HEK293 (cell line): ENCODE measurements at regions not wholly inside any gene's neighbourhood (a gene's known extent, or its start where the extent isn't known, plus 50 kb on each side); places are given as distances from the start of the nearest gene placed in this dataset.

ENCODE experiments used
- CTCF ChIA-PET: fragments of 350-600 bp; formaldehyde crosslinking; extraction: SDS; loops from one replicate; lab custom pipeline; 2021; ENCODE audit warnings: antibody characterized with exemption; lab: Yijun Ruan, JAX
- POLR2A ChIA-PET: fragments of 300-600 bp; formaldehyde crosslinking; extraction: SDS; loops from one replicate; lab custom pipeline; 2020; ENCODE audit warnings: antibody characterized with exemption, inconsistent platforms; lab: Yijun Ruan, JAX
- H3K27ac ChIP-seq: fragments of 200-500 bp; sonication (Bioruptor generic); 2 replicates; pipeline ENCODE4 v1.5.1; 2014; ENCODE audit warnings: low read depth, low read length, control low read depth, inconsistent platforms; ENCODE audit errors: extremely low read depth
- H3K36me3 ChIP-seq, 2 experiments: fragments of 200-500 bp in 1 of 2; sonication (Bioruptor generic) in 1 of 2; 1 replicate in 1 of 2; 2 replicates in 1 of 2; pipeline ENCODE4 v1.5.1; 2014 to 2017; ENCODE audit warnings: inconsistent platforms in 2 of 2, low read length in 2 of 2; ENCODE audit not compliant: control insufficient read depth in 2 of 2, insufficient read depth in 1 of 2
- H3K4me1 ChIP-seq: fragments of 200-500 bp; sonication (Bioruptor generic); 2 replicates; pipeline ENCODE4 v1.5.1; 2014; ENCODE audit warnings: mild to moderate bottlenecking, low read length, inconsistent platforms; ENCODE audit not compliant: control insufficient read depth, insufficient read depth
- H3K4me3 ChIP-seq: 2 replicates; pipeline ENCODE4 v1.5.1; 2011; ENCODE audit warnings: low read depth, mild to moderate bottlenecking, control low read depth, low read length, moderate library complexity
- H3K9me3 ChIP-seq: fragments of 200-500 bp; sonication (Bioruptor generic); 2 replicates; pipeline ENCODE4 v1.5.1; 2014; ENCODE audit warnings: low read depth, low read length, inconsistent platforms; ENCODE audit not compliant: control insufficient read depth, insufficient read depth
- ATF2 ChIP-seq: fragments of 450-650 bp; formaldehyde crosslinking; IDR thresholded peaks from 2 replicates; pipeline ENCODE4 v1.5.1; 2016; ENCODE audit warnings: missing biosample characterization, missing genetic modification characterization, low read depth
- ELK4 ChIP-seq: IDR thresholded peaks from 2 replicates; pipeline ENCODE4 v1.6.1; 2011; ENCODE audit warnings: mild to moderate bottlenecking, low read depth, low read length, borderline replicate concordance
- GLI2 ChIP-seq: fragments of 450-650 bp; formaldehyde crosslinking; IDR thresholded peaks from 2 replicates; pipeline ENCODE4; 2017; ENCODE audit warnings: missing biosample characterization, missing genetic modification characterization, low read depth, borderline replicate concordance
- HIC1 ChIP-seq: fragments of 450-650 bp; formaldehyde crosslinking; IDR thresholded peaks from 2 replicates; pipeline ENCODE4 v1.5.1; 2016; ENCODE audit warnings: missing biosample characterization, missing genetic modification characterization
- HOXA7 ChIP-seq: sonication (generic); formaldehyde crosslinking; IDR thresholded peaks from 2 replicates; pipeline ENCODE4 v1.8.1; 2022; ENCODE audit warnings: missing genetic modification reagents, borderline replicate concordance
- PRDM2 ChIP-seq: fragments of 450-650 bp; formaldehyde crosslinking; IDR thresholded peaks from 2 replicates; pipeline ENCODE4 v1.5.1; 2016; ENCODE audit warnings: missing biosample characterization, missing genetic modification characterization, borderline replicate concordance
- SP3 ChIP-seq: fragments of 450-650 bp; formaldehyde crosslinking; IDR thresholded peaks from 2 replicates; pipeline ENCODE4 v1.5.1; 2016; ENCODE audit warnings: missing biosample characterization, missing genetic modification characterization
- YY2 ChIP-seq: fragments of 450-650 bp; formaldehyde crosslinking; IDR thresholded peaks from 2 replicates; pipeline ENCODE4 v1.5.1; 2016; ENCODE audit warnings: missing biosample characterization, missing genetic modification characterization
- ZEB2 ChIP-seq: fragments of 450-650 bp; formaldehyde crosslinking; IDR thresholded peaks from 2 replicates; pipeline ENCODE4 v1.5.1; 2016; ENCODE audit warnings: missing biosample characterization, missing genetic modification characterization
- ZFHX2 ChIP-seq: fragments of 450-650 bp; formaldehyde crosslinking; conservative IDR thresholded peaks from 2 replicates; pipeline ENCODE4 v1.5.1; 2016; ENCODE audit warnings: missing biosample characterization, missing genetic modification characterization
- ZFP37 ChIP-seq: fragments of 450-650 bp; formaldehyde crosslinking; IDR thresholded peaks from 2 replicates; pipeline ENCODE4 v1.5.1; 2016; ENCODE audit warnings: missing biosample characterization, missing genetic modification characterization
- ZNF169 ChIP-seq: fragments of 450-650 bp; formaldehyde crosslinking; IDR thresholded peaks from 2 replicates; pipeline ENCODE4 v1.5.1; 2016; ENCODE audit warnings: missing biosample characterization, missing genetic modification characterization
- ZNF202 ChIP-seq: fragments of 450-650 bp; formaldehyde crosslinking; IDR thresholded peaks from 2 replicates; pipeline ENCODE4 v1.5.1; 2016; ENCODE audit warnings: missing biosample characterization, missing genetic modification characterization, borderline replicate concordance
- ZNF239 ChIP-seq: fragments of 450-650 bp; formaldehyde crosslinking; IDR thresholded peaks from 2 replicates; pipeline ENCODE4 v1.5.1; 2016; ENCODE audit warnings: missing biosample characterization, missing genetic modification characterization
- ZNF26 ChIP-seq: fragments of 450-650 bp; formaldehyde crosslinking; IDR thresholded peaks from 2 replicates; pipeline ENCODE4 v1.5.1; 2016; ENCODE audit warnings: missing biosample characterization, missing genetic modification characterization
- ZNF311 ChIP-seq: fragments of 450-650 bp; formaldehyde crosslinking; IDR thresholded peaks from 2 replicates; pipeline ENCODE4 v1.5.1; 2017; ENCODE audit warnings: missing biosample characterization, missing genetic modification characterization, borderline replicate concordance
- ZNF501 ChIP-seq: fragments of 450-650 bp; formaldehyde crosslinking; IDR thresholded peaks from 2 replicates; pipeline ENCODE4 v1.5.1; 2016; ENCODE audit warnings: missing biosample characterization, missing genetic modification characterization
- ZNF514 ChIP-seq: fragments of 450-650 bp; formaldehyde crosslinking; IDR thresholded peaks from 2 replicates; pipeline ENCODE4 v1.5.1; 2016; ENCODE audit warnings: missing biosample characterization, missing genetic modification characterization
- ZNF560 ChIP-seq: fragments of 450-650 bp; formaldehyde crosslinking; IDR thresholded peaks from 2 replicates; pipeline ENCODE4 v1.5.1; 2017; ENCODE audit warnings: missing biosample characterization, missing genetic modification characterization, borderline replicate concordance
- ZNF658 ChIP-seq: fragments of 450-650 bp; formaldehyde crosslinking; IDR thresholded peaks from 2 replicates; pipeline ENCODE4; 2016; ENCODE audit warnings: missing biosample characterization, missing genetic modification characterization
- ZNF677 ChIP-seq: fragments of 450-650 bp; IDR thresholded peaks from 2 replicates; pipeline ENCODE4 v1.5.0; 2018; ENCODE audit warnings: missing biosample characterization, mild to moderate bottlenecking, missing genetic modification characterization, moderate library complexity
- ZNF747 ChIP-seq: fragments of 450-650 bp; formaldehyde crosslinking; IDR thresholded peaks from 2 replicates; pipeline ENCODE4 v1.5.1; 2016; ENCODE audit warnings: missing biosample characterization, missing genetic modification characterization
- ZSCAN4 ChIP-seq: fragments of 450-650 bp; formaldehyde crosslinking; IDR thresholded peaks from 2 replicates; pipeline ENCODE4 v1.5.1; 2017; ENCODE audit warnings: missing biosample characterization, missing genetic modification characterization

GRCh38 chr3:103863381-103863780 is 1428.6 kb downstream of the ZPLD1 start:
- ChIA-PET POLR2A (no interaction called here), CTCF (no interaction called here)
- Histone ChIP-seq H3K4me1 (no peaks in the 10 kb centered on the region), H3K36me3 (no peaks in the 10 kb centered on the region), H3K27ac (no peak overlapping the region), H3K4me3 (no peak overlapping the region), H3K9me3 (no peaks in the 10 kb centered on the region)
- no peak for TF ChIP-seq ELK4
- no peak for TF ChIP-seq ZNF169 (tag by site-specific recombination)
- TF ChIP-seq ZNF311 (tag by site-specific recombination), result no peak
- TF ChIP-seq ZFP37 (tag by site-specific recombination), result no peak
- no peak for TF ChIP-seq YY2 (tag by site-specific recombination)
- no peak for TF ChIP-seq ZFHX2 (tag by site-specific recombination)
- no peak for TF ChIP-seq GLI2 (tag by site-specific recombination)
- no peak for TF ChIP-seq ZNF26
- no peak for TF ChIP-seq ZEB2 (tag by site-specific recombination)
- TF ChIP-seq PRDM2, result no peak
- no peak for TF ChIP-seq ZNF677 (tag by site-specific recombination)

- Histone ChIP-seq H3K27ac (no peak overlapping the region), H3K36me3 (no peaks in the 10 kb centered on the region), H3K9me3 (no peaks in the 10 kb centered on the region), H3K4me3 (no peak overlapping the region)
- CTCF ChIA-PET, result no interaction called here
- no peak for TF ChIP-seq ZNF560 (tag by site-specific recombination)
- no peak for TF ChIP-seq HIC1
- no peak for TF ChIP-seq ZSCAN4 (tag by site-specific recombination)
- no peak for TF ChIP-seq ZNF514
- TF ChIP-seq ZNF239 (tag by site-specific recombination), result no peak
- TF ChIP-seq ZNF501 (tag by site-specific recombination), result no peak
- TF ChIP-seq ZNF658, result no peak
- no peak for TF ChIP-seq ZNF747 (tag by site-specific recombination)
- TF ChIP-seq ZNF202 (tag by site-specific recombination), result no peak
- no peak for TF ChIP-seq HOXA7 (CRISPR knock-in tag)
- TF ChIP-seq ATF2 (tag by site-specific recombination), result no peak
- no peak for TF ChIP-seq SP3 (tag by site-specific recombination)
- TF ChIP-seq, all 188 proteins: peak for 0
- POLR2A ChIA-PET, result no interaction called here
- H3K4me1 ChIP-seq, result no peaks in the 10 kb centered on the region
Observed at GRCh38 chr3:103866113-103866512, 1431.3 kb downstream of the ZPLD1 start.
